Panc1 (cell line): ENCODE measurements at regions not wholly inside any gene's neighbourhood (a gene's known extent, or its start where the extent isn't known, plus 50 kb on each side); places are given as distances from the start of the nearest gene placed in this dataset.

ENCODE experiments used
- ATAC-seq: fragments of 200-7000 bp; cut with Tn5 transposase; 2 replicates; pipeline ENCODE4 v1.9.1; 2020; ENCODE audit warnings: mild to moderate bottlenecking, moderate library complexity
- BruUV-seq: library from RNA; stranded (reverse); fragments of 400-500 nt; replicated peaks from 2 replicates; lab custom pipeline; 2021; lab: Mats Ljungman, UMichigan
- CTCF ChIA-PET: fragments of 300-600 bp; sonication (Branson Sonifier 250); formaldehyde crosslinking; loops from one replicate; lab custom pipeline; 2022; ENCODE audit warnings: antibody characterized with exemption; lab: Charles Lee
- POLR2A ChIA-PET: fragments of 300-600 bp; sonication (Branson Sonifier 250); formaldehyde crosslinking; loops from one replicate; lab custom pipeline; 2022; ENCODE audit warnings: antibody characterized with exemption; lab: Charles Lee
- DNase-seq: peaks from one replicate; pipeline ENCODE4 v3.0.0-alpha.2; 2010; ENCODE audit warnings: low read depth, low spot score
- H3K27ac ChIP-seq: 2 replicates; pipeline ENCODE4 v1.5.1; 2011; ENCODE audit warnings: mild to moderate bottlenecking, low read length, inconsistent platforms
- H3K27me3 ChIP-seq: fragments of 200-500 bp; sonication (Bioruptor generic); 2 replicates; pipeline ENCODE4 v1.6.0; 2014; ENCODE audit warnings: low read length, inconsistent platforms; ENCODE audit not compliant: control insufficient read depth, insufficient read depth
- H3K36me3 ChIP-seq: fragments of 200-500 bp; sonication (Bioruptor generic); 2 replicates; pipeline ENCODE4 v1.5.1; 2014; ENCODE audit warnings: inconsistent platforms, mild to moderate bottlenecking, low read length, moderate library complexity; ENCODE audit not compliant: control insufficient read depth, insufficient read depth
- H3K4me1 ChIP-seq: 2 replicates; pipeline ENCODE4 v1.5.1; 2011; ENCODE audit warnings: inconsistent platforms, mild to moderate bottlenecking, low read length, moderate library complexity; ENCODE audit not compliant: control insufficient read depth, insufficient read depth
- H3K4me3 ChIP-seq, 2 experiments: 2 replicates each; pipeline ENCODE4 v1.5.1; 2011 to 2012; ENCODE audit warnings: low read depth in 2 of 2, low read length in 2 of 2, mild to moderate bottlenecking in 2 of 2, inconsistent platforms in 1 of 2, moderate library complexity in 1 of 2
- H3K9me3 ChIP-seq: fragments of 200-500 bp; sonication (Bioruptor generic); 2 replicates; pipeline ENCODE4 v1.5.1; 2014; ENCODE audit warnings: low read depth, mild to moderate bottlenecking, inconsistent platforms, low read length, moderate library complexity; ENCODE audit not compliant: control insufficient read depth, insufficient read depth
- POLR2AphosphoS5 ChIP-seq: IDR thresholded peaks from 2 replicates; pipeline ENCODE4 v1.6.1; 2012; ENCODE audit warnings: mild to moderate bottlenecking, low read depth, low read length, moderate library complexity
- SIN3A ChIP-seq: IDR thresholded peaks from 2 replicates; pipeline ENCODE4 v1.6.1; 2012; ENCODE audit warnings: low read depth, mild to moderate bottlenecking, low read length, moderate library complexity, borderline replicate concordance; ENCODE audit not compliant: insufficient read depth
- TCF7L2 ChIP-seq: IDR thresholded peaks from 2 replicates; pipeline ENCODE4 v1.6.1; 2011; ENCODE audit warnings: mild to moderate bottlenecking, low read depth, low read length, inconsistent platforms
- in situ Hi-C: cut with HindIII; loops from 2 replicates; pipeline ENCODE4 v1.10.0; 2016; ENCODE audit warnings: low sequenced_read_pairs, low pct_unique_long_range_greater_than_20kb
- intact Hi-C: fragments of 100-400 bp; cut with micrococcal nuclease; formaldehyde crosslinking; loops from one replicate; pipeline ENCODE4 v1.10.0; 2022; ENCODE audit not compliant: unreplicated experiment
- TF ChIP-seq, protein P1 (sequence below), 2 experiments: IDR thresholded peaks; 2 replicates each; pipeline ENCODE4 v1.6.1; 2011 to 2012; ENCODE audit warnings: low read depth in 2 of 2, control low read depth in 1 of 2, low read length in 1 of 2, mild to moderate bottlenecking in 1 of 2, moderate library complexity in 1 of 2; ENCODE audit not compliant: insufficient read depth in 1 of 2
- TF ChIP-seq, protein P2 (sequence below): fragments of 450-650 bp; IDR thresholded peaks from 2 replicates; pipeline ENCODE4 v1.5.1; 2017; ENCODE audit warnings: mild to moderate bottlenecking

DNA sequence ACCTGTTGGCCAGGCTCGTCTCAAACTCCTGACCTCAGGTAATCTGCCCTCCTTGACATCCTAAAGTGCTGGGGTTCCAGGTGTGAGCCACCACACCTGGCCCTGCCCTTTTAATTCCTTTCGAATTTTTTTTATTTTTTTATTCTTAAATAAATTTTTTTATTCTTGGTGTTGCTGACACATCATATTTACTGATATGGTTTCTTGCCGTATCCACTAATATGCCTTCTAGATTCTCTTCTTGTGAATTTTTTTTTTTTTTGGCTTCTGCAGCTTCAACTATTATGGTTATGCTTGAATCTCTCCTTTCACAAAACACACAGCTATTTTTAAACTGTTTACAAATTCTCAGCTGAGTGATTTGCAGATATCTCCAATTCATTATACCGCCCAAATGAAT lies 353.4 kb upstream of the ADGRL3 start:
- in situ Hi-C loops = no loop called here
- no peaks in the 10 kb centered on the region for H3K9me3 ChIP-seq
- H3K36me3 ChIP-seq = no peaks in the 10 kb centered on the region
- intact Hi-C loops = no loop called here
- H3K27me3 ChIP-seq = no peaks in the 10 kb centered on the region
- ATAC-seq = no peak
- POLR2A ChIA-PET = no interaction called here
- no peak overlapping the region for H3K4me3 ChIP-seq
- no TSS peak for BruUV-seq
- DNase-seq = no peak
- H3K4me1 ChIP-seq = no peaks in the 10 kb centered on the region
- CTCF ChIA-PET = no interaction called here
- no peak overlapping the region for H3K27ac ChIP-seq
- TF ChIP-seq, protein P1, sequence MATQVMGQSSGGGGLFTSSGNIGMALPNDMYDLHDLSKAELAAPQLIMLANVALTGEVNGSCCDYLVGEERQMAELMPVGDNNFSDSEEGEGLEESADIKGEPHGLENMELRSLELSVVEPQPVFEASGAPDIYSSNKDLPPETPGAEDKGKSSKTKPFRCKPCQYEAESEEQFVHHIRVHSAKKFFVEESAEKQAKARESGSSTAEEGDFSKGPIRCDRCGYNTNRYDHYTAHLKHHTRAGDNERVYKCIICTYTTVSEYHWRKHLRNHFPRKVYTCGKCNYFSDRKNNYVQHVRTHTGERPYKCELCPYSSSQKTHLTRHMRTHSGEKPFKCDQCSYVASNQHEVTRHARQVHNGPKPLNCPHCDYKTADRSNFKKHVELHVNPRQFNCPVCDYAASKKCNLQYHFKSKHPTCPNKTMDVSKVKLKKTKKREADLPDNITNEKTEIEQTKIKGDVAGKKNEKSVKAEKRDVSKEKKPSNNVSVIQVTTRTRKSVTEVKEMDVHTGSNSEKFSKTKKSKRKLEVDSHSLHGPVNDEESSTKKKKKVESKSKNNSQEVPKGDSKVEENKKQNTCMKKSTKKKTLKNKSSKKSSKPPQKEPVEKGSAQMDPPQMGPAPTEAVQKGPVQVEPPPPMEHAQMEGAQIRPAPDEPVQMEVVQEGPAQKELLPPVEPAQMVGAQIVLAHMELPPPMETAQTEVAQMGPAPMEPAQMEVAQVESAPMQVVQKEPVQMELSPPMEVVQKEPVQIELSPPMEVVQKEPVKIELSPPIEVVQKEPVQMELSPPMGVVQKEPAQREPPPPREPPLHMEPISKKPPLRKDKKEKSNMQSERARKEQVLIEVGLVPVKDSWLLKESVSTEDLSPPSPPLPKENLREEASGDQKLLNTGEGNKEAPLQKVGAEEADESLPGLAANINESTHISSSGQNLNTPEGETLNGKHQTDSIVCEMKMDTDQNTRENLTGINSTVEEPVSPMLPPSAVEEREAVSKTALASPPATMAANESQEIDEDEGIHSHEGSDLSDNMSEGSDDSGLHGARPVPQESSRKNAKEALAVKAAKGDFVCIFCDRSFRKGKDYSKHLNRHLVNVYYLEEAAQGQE (IDR thresholded peaks at IDR 0.05; ENCODE audit: insufficient read depth in 1 of 2, low read depth in 2 of 2, low read length in 1 of 2) = no peak
- TF ChIP-seq SIN3A (no peak), TCF7L2 (no peak), POLR2AphosphoS5 (no peak)
- TF ChIP-seq, protein P2, sequence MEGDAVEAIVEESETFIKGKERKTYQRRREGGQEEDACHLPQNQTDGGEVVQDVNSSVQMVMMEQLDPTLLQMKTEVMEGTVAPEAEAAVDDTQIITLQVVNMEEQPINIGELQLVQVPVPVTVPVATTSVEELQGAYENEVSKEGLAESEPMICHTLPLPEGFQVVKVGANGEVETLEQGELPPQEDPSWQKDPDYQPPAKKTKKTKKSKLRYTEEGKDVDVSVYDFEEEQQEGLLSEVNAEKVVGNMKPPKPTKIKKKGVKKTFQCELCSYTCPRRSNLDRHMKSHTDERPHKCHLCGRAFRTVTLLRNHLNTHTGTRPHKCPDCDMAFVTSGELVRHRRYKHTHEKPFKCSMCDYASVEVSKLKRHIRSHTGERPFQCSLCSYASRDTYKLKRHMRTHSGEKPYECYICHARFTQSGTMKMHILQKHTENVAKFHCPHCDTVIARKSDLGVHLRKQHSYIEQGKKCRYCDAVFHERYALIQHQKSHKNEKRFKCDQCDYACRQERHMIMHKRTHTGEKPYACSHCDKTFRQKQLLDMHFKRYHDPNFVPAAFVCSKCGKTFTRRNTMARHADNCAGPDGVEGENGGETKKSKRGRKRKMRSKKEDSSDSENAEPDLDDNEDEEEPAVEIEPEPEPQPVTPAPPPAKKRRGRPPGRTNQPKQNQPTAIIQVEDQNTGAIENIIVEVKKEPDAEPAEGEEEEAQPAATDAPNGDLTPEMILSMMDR = no peak

DNA sequence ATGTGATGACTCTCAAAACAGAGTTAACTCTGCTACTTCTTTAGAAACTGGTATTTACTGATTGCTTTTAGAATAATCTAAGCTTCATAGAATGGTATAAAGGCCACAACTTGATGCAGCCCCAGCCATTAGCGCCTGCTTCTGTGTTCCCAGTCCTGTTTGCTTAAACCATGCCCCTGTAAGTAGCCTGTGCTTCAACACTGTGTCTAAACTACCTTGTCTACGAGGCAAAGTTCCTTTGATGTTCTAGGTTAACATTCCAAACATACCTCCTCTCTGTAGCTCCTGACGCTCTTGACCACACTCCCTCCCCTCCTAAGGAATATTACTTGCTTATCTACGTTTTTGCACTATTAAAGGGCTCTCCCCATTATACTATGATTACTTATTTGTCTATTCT lies 352.5 kb upstream of the ADGRL3 start:
- no peak for ATAC-seq
- DNase-seq = no peak
- no TSS peak for BruUV-seq
- intact Hi-C loops = no loop called here
- H3K27ac ChIP-seq = no peak overlapping the region
- no peaks in the 10 kb centered on the region for H3K4me1 ChIP-seq
- TF ChIP-seq TCF7L2 (no peak), POLR2AphosphoS5 (no peak), SIN3A (no peak)
- TF ChIP-seq, protein P1 (IDR thresholded peaks at IDR 0.05; ENCODE audit: insufficient read depth in 1 of 2, low read depth in 2 of 2, low read length in 1 of 2) = no peak
- TF ChIP-seq, protein P2 = no peak
- H3K4me3 ChIP-seq = no peak overlapping the region
- no peaks in the 10 kb centered on the region for H3K27me3 ChIP-seq
- POLR2A ChIA-PET = no interaction called here
- no peaks in the 10 kb centered on the region for H3K36me3 ChIP-seq
- in situ Hi-C loops = no loop called here
- H3K9me3 ChIP-seq = no peaks in the 10 kb centered on the region
- CTCF ChIA-PET = no interaction called here
